Ovary (tissue), 3 donors: ENCODE measurements at regions not wholly inside any gene's neighbourhood (a gene's known extent, or its start where the extent isn't known, plus 50 kb on each side); places are given as distances from the start of the nearest gene placed in this dataset.

Source experiments
- EP300 ChIP-seq: sonication (generic); formaldehyde crosslinking; IDR thresholded peaks from one replicate; pipeline ENCODE4 v1.6.1; 2017; ENCODE audit warnings: antibody characterized with exemption
- POLR2A ChIP-seq: fragments of 450-650 bp; IDR thresholded peaks from one replicate; pipeline ENCODE4 v1.6.1; 2017; ENCODE audit warnings: antibody characterized with exemption, mild to moderate bottlenecking, moderate library complexity
- TF ChIP-seq, protein P1 (sequence below), 3 donors: fragments of 450-650 bp in 2 of 3; fragments of 200-600 bp in 1 of 3; IDR thresholded peaks; one replicate each; pipeline versions ENCODE4 v1.5.1 to v1.8.0; 2016 to 2022; ENCODE audit warnings: antibody characterized with exemption in 3 of 3, mild to moderate bottlenecking in 1 of 3
- donor health status: DM: no; HTN: no; CAD: no.

DNA sequence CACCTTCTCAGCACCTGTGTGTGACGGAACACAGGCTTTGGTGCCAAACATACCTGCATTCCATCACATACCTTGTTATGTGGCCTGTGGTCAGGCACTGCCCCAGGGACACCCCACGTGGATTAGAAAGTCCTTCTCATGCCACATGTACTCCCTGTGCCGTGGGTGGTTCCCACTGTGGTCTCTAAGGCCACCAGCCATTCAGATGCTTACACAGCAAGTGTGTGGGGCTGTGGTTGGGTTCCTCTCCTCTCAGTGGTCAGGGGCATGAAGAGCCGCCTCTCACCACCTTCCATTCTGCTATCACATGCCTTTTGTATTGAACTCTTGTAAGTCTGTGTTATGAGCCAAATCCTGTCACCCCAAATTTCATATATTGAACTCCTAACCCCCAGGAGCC, 85.1 kb upstream of the IGFBP3 start:
- TF ChIP-seq, protein P1, sequence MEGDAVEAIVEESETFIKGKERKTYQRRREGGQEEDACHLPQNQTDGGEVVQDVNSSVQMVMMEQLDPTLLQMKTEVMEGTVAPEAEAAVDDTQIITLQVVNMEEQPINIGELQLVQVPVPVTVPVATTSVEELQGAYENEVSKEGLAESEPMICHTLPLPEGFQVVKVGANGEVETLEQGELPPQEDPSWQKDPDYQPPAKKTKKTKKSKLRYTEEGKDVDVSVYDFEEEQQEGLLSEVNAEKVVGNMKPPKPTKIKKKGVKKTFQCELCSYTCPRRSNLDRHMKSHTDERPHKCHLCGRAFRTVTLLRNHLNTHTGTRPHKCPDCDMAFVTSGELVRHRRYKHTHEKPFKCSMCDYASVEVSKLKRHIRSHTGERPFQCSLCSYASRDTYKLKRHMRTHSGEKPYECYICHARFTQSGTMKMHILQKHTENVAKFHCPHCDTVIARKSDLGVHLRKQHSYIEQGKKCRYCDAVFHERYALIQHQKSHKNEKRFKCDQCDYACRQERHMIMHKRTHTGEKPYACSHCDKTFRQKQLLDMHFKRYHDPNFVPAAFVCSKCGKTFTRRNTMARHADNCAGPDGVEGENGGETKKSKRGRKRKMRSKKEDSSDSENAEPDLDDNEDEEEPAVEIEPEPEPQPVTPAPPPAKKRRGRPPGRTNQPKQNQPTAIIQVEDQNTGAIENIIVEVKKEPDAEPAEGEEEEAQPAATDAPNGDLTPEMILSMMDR (IDR thresholded peaks at IDR 0.05) = no peak
- TF ChIP-seq POLR2A (no peak), EP300 (no peak)
